ENCODE measurements at regions not wholly inside any gene's neighbourhood (a gene's known extent, or its start where the extent isn't known, plus 50 kb on each side); places are given as distances from the start of the nearest gene placed in this dataset.

- Histone ChIP-seq H3K4me1 (peaks cover 10% of the 10 kb centered on the region), H3K27me3 (no peaks in the 10 kb centered on the region), H3K36me3 (ENCODE audit: low read depth, missing control alignments) (no peaks in the 10 kb centered on the region), H3K9me3 (no peaks in the 10 kb centered on the region), H3K4me3 (no peak overlapping the region), H3K27ac (no peak overlapping the region)
- no peak for DNase-seq
- intact Hi-C loops (cut with DNase I; ENCODE audit: low total_unique reads), result no loop called here
- TF ChIP-seq POLR2A (IDR thresholded peaks at IDR 0.05) (no peak), CTCF (IDR thresholded peaks at IDR 0.05) (no peak)
- 70 to 87% methylated on average over 5 of the region's 5 CpGs for WGBS, 2 donors
Measured at GRCh38 chr3:188058569-188059184, 95.3 kb upstream of the LPP start.

DNA sequence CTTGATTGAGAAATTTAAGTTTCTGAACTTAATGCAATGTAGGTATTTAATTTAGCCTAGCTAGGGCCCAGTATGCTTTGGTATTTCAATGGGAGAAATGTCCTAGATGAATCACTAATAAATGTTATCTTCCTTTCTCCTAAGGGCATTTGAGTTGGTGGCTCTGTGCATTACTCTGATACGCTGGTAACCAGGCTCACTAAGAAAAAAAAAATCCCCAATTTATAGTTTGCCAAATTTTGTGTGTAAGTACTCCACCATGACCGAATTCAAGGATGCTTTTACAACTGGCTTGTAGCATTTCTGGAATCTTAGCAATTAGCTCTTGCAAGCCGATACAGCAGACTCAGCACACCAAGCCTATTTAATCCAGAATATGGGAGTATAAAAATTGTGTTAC is 94.6 kb upstream of the LPP start:
- Histone ChIP-seq H3K36me3 (ENCODE audit: low read depth, missing control alignments) (no peaks in the 10 kb centered on the region), H3K4me3 (no peak overlapping the region), H3K27ac (no peak overlapping the region), H3K27me3 (no peaks in the 10 kb centered on the region), H3K9me3 (no peaks in the 10 kb centered on the region), H3K4me1 (peaks cover 3% of the 10 kb centered on the region)
- DNase-seq, result no peak
- TF ChIP-seq CTCF (IDR thresholded peaks at IDR 0.05) (no peak), POLR2A (IDR thresholded peaks at IDR 0.05) (no peak)
- intact Hi-C loops (cut with DNase I; ENCODE audit: low total_unique reads), result no loop called here
- WGBS, 2 donors, result 59 to 78% methylated on average over 3 of the region's 3 CpGs

DNA sequence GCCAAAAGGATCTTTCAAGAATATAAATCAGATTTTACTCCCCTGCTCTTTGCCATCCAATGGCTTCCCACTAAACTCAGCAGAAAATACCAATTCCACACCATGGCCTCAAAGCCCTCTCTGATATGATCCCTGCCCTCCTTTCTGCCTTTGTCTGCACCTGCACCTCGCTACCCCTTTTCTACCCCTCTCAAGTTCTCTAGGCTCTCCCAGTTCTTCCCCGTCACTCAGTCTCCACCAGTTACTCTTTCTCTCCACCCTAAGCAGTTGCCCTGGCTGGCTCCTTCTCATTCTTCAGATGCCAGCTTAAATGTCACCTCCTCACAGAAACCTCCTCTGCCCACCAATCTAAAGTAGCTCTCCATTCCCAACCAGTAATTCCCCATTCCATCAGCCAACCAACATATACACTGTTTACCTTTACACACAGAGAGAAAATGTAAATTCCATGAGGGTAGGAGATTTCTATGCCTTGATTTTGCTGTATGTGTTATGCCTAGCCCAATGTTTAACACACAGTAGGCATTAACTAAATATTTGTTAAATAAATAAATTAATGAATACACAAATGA is 93.6 kb upstream of the LPP start:
- no peak for DNase-seq
- no peak for TF ChIP-seq CTCF (IDR thresholded peaks at IDR 0.05)
- TF ChIP-seq POLR2A (IDR thresholded peaks at IDR 0.05), result no peak
- intact Hi-C loops (cut with DNase I; ENCODE audit: low total_unique reads), result no loop called here
- Histone ChIP-seq H3K36me3 (ENCODE audit: low read depth, missing control alignments) (no peaks in the 10 kb centered on the region), H3K9me3 (no peaks in the 10 kb centered on the region), H3K4me1 (no peaks in the 10 kb centered on the region), H3K27me3 (no peaks in the 10 kb centered on the region), H3K4me3 (no peak overlapping the region), H3K27ac (no peak overlapping the region)
- 94 to 99% methylated on average over 2 of the region's 2 CpGs for WGBS, 2 donors

DNA sequence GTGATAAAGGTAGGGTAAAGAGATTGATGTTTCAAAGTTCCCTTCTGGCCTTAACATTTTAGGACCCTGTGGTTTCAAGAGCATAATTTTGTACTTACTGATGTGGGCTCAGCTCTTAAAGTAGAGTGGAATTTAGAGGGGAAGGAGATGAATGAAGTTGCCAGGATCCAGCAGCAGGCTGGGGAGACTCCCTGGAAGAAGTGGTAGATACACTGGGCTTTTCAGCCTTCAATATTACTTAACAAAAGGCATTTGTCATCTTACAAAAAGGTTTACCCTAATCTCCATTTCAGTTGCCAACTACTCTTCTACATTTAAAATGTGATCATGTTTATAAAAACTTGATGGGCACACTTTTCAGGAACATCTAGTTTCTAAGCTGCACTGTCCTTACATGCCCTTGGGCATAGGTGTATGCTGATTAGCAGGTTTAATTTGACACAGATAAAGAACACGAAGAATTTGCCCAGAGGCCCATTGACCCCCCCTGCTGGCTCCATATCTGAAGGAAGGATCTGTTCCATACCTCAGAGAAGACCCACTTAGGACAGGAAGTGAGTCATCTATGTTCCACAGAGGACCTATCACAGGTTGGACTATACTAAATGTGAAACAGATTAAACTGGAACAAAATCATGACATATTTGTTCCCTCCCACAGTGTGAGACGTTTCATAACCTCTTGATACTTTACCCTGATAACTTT is 93.0 kb upstream of the LPP start:
- Histone ChIP-seq H3K4me1 (no peaks in the 10 kb centered on the region), H3K27me3 (no peaks in the 10 kb centered on the region), H3K9me3 (no peaks in the 10 kb centered on the region), H3K36me3 (ENCODE audit: low read depth, missing control alignments) (no peaks in the 10 kb centered on the region), H3K27ac (no peak overlapping the region), H3K4me3 (no peak overlapping the region)
- TF ChIP-seq POLR2A (IDR thresholded peaks at IDR 0.05) (no peak), CTCF (IDR thresholded peaks at IDR 0.05) (no peak)
- intact Hi-C loops (cut with DNase I; ENCODE audit: low total_unique reads), result no loop called here
- WGBS, 2 donors, result 43 to 45% methylated on average over 2 of the region's 2 CpGs
- no peak for DNase-seq
